CD8-positive, alpha-beta memory T cell (primary cell): ENCODE measurements at regions not wholly inside any gene's neighbourhood (a gene's known extent, or its start where the extent isn't known, plus 50 kb on each side); places are given as distances from the start of the nearest gene placed in this dataset.
"Not testable (repeated sequence)": the region's sequence is repeated elsewhere in the genome, so short reads cannot be mapped to it uniquely, and the experiment has no call there.

Experiments used
- CTCF ChIA-PET: fragments of 350-600 bp; sonication (Branson Sonifier 250); formaldehyde crosslinking; loops from one replicate; lab custom pipeline; 2021; ENCODE audit warnings: antibody characterized with exemption; lab: Charles Lee
- POLR2A ChIA-PET: fragments of 350-600 bp; sonication (Branson Sonifier 250); formaldehyde crosslinking; loops from one replicate; lab custom pipeline; 2021; ENCODE audit warnings: antibody characterized with exemption; lab: Charles Lee
- DNase-seq, 5 donors: peaks; one replicate each; pipeline versions ENCODE4 v3.0.0 to v3.0.0-alpha.2; 2020 to 2022; ENCODE audit warnings: mixed read lengths in 1 of 5
- H3K27ac ChIP-seq: one replicate; pipeline ENCODE4 v1.7.0; 2013; ENCODE audit warnings: low read depth, mild to moderate bottlenecking, low read length, moderate library complexity
- H3K27me3 ChIP-seq: 2 replicates; pipeline ENCODE4 v1.7.0; 2013; ENCODE audit warnings: low read length, mild to moderate bottlenecking; ENCODE audit not compliant: insufficient read depth, poor library complexity, severe bottlenecking
- H3K36me3 ChIP-seq: 2 replicates; pipeline ENCODE4 v1.7.0; 2013; ENCODE audit warnings: mild to moderate bottlenecking, low read length, moderate library complexity; ENCODE audit not compliant: insufficient read depth
- H3K4me1 ChIP-seq: 2 replicates; pipeline ENCODE4 v1.7.0; 2013; ENCODE audit warnings: mild to moderate bottlenecking, low read length, moderate library complexity; ENCODE audit not compliant: insufficient read depth
- H3K4me3 ChIP-seq: 2 replicates; pipeline ENCODE4 v1.7.0; 2013; ENCODE audit warnings: mild to moderate bottlenecking, low read length
- H3K9me3 ChIP-seq: 2 replicates; pipeline ENCODE4 v1.7.0; 2013; ENCODE audit warnings: mild to moderate bottlenecking, low read length
- H3K27ac Mint-ChIP-seq, 8 donors: one replicate each; pipeline ENCODE4 v1.8.0; 2020 to 2021; ENCODE audit warnings: mixed read lengths in 8 of 8, mild to moderate bottlenecking in 6 of 8, inconsistent platforms in 3 of 8, moderate library complexity in 3 of 8
- H3K27me3 Mint-ChIP-seq, 2 donors: one replicate each; pipeline ENCODE4 v1.8.0; 2020 to 2021; ENCODE audit warnings: mixed read lengths in 2 of 2, mild to moderate bottlenecking in 1 of 2, moderate library complexity in 1 of 2
- H3K36me3 Mint-ChIP-seq, 3 donors: one replicate each; pipeline ENCODE4 v1.8.0; 2020 to 2021; ENCODE audit warnings: mixed read lengths in 3 of 3, inconsistent platforms in 1 of 3, mild to moderate bottlenecking in 1 of 3
- H3K4me1 Mint-ChIP-seq, 3 donors: one replicate each; pipeline ENCODE4 v1.8.0; 2020 to 2021; ENCODE audit warnings: mixed read lengths in 3 of 3, inconsistent platforms in 1 of 3, mild to moderate bottlenecking in 1 of 3
- H3K4me3 Mint-ChIP-seq, 7 donors: one replicate each; pipeline ENCODE4 v1.8.0; 2020 to 2021; ENCODE audit warnings: mixed read lengths in 7 of 7, mild to moderate bottlenecking in 6 of 7, moderate library complexity in 4 of 7, inconsistent platforms in 2 of 7
- H3K9me3 Mint-ChIP-seq, 5 donors: one replicate each; pipeline ENCODE4 v1.8.0; 2020 to 2022; ENCODE audit warnings: mixed read lengths in 5 of 5, mild to moderate bottlenecking in 3 of 5, moderate library complexity in 2 of 5, inconsistent platforms in 1 of 5

- no peak overlapping the region for H3K4me3 ChIP-seq
- H3K27ac ChIP-seq, result no peak overlapping the region
- H3K9me3 Mint-ChIP-seq, result no peaks in the 10 kb centered on the region
- H3K4me1 ChIP-seq, result no peaks in the 10 kb centered on the region
- H3K9me3 ChIP-seq, result no peaks in the 10 kb centered on the region
- H3K27ac Mint-ChIP-seq, result no peak overlapping the region
- DNase-seq, result no peak
- no peaks in the 10 kb centered on the region for H3K4me1 Mint-ChIP-seq
- no peaks in the 10 kb centered on the region for H3K36me3 Mint-ChIP-seq
- H3K36me3 ChIP-seq, result no peaks in the 10 kb centered on the region
- H3K4me3 Mint-ChIP-seq, result no peak overlapping the region
- no peaks in the 10 kb centered on the region for H3K27me3 ChIP-seq
- H3K27me3 Mint-ChIP-seq, result no peaks in the 10 kb centered on the region
- POLR2A ChIA-PET, result no interaction called here
- CTCF ChIA-PET, result no interaction called here
Observed at GRCh38 chr5:98187945-98188344, 585.5 kb upstream of the RGMB start.

DNA sequence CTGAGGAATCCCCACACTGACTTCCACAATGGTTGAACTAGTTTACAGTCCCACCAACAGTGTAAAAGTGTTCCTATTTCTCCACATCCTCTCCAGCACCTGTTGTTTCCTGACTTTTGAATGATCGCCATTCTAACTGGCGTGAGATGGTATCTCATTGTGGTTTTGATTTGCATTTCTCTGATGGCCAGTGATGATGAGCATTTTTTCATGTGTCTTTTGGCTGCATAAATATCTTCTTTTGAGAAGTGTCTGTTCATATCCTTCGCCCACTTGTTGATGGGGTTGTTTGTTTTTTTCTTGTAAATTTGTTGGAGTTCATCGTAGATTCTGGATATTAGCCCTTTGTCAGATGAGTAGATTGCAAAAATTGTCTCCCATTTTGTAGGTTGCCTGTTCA, 583.1 kb upstream of the RGMB start:
- H3K4me1 ChIP-seq, H3K36me3 ChIP-seq, H3K4me1 Mint-ChIP-seq, H3K4me3 Mint-ChIP-seq, H3K9me3 ChIP-seq, H3K36me3 Mint-ChIP-seq, CTCF ChIA-PET, H3K27ac Mint-ChIP-seq, H3K27ac ChIP-seq, H3K9me3 Mint-ChIP-seq, H3K27me3 Mint-ChIP-seq, H3K27me3 ChIP-seq, H3K4me3 ChIP-seq, POLR2A ChIA-PET, DNase-seq: not testable (repeated sequence)

DNA sequence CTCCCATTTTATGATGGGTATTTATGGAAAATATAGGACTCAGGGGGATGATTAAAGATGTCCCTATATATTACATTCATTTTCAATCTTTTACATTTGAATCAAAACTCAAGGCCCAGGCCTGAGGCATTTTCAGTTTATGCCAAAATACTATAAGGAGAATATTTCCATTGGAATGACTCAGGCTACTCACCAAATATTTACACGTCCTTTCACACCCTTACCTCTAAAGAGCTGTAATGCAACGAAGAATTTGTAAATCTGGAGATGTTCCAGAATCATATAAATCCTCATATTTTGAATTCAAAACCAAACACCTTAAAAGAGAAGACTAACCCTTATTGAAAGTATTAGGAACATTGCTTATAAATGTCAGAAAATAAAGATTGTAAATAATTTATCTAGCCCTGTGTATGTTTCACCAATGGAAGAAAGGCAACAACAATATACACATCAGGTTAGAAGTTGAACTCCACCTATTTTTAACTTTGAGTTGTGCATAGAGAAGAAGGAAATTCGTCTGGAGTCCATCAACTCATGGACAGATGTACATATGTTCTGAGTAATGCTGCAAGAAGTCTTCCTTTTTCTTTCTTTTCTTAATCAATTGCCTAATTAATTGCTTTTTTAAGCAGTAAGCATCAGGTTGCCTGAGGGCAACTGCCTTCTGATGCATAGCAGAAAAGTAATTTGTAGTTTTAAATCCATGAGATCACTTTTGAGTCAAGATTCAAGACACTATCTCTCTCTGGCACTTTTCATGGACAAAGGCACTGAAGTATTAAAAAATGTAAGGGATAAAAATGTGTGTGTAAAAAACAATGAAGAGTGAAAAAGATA, 579.3 kb upstream of the RGMB start:
- Mint-ChIP-seq H3K9me3 (no peaks in the 10 kb centered on the region), H3K4me3 (no peak overlapping the region), H3K4me1 (no peaks in the 10 kb centered on the region), H3K27ac (no peak overlapping the region), H3K36me3 (no peaks in the 10 kb centered on the region), H3K27me3 (no peaks in the 10 kb centered on the region)
- Histone ChIP-seq H3K27ac (no peak overlapping the region), H3K4me1 (no peaks in the 10 kb centered on the region), H3K9me3 (no peaks in the 10 kb centered on the region), H3K4me3 (no peak overlapping the region), H3K27me3 (no peaks in the 10 kb centered on the region), H3K36me3 (no peaks in the 10 kb centered on the region)
- ChIA-PET CTCF (no interaction called here), POLR2A (no interaction called here)
- DNase-seq, result no peak

DNA sequence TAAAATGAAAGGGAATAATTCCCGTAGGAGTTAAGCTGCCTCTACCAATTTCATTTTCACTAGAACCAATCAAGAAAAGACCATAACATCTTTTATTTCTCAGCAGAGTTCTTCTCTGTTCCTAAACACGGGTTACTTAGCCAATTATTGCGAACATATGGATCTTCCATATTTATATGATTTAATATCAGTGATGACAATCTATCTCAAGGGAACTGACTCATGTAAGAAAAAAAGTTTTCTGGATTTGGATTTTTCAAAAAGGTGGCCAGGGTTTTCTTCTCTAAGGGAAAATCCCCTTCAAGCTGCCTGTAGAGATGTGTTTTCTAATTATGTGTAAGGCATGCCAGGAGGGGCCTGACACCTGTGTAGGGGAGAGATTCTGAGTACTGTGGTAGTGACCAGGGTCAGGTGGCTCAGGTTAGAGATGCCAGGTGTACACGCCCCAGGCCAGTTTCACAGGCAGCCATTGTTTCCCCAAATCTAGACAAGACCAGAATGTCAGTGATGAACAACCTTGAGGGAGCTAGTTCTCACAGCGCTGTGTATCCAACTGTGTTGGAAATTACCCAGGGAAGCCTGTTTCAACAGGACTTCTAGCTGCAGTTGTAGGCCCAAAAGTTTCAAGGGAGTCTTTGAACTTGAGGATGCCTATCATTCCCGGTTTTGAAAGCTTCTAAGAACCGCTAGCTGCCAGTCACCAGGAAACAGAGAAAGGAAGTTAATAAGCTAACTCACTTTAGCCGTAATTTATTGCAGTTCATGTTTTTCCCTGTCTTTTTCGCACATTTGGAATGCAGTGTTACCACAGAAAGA, 572.5 kb upstream of the RGMB start:
- ChIA-PET POLR2A (no interaction called here), CTCF (no interaction called here)
- Mint-ChIP-seq H3K36me3 (no peaks in the 10 kb centered on the region), H3K4me1 (no peaks in the 10 kb centered on the region), H3K4me3 (no peak overlapping the region), H3K27me3 (no peaks in the 10 kb centered on the region), H3K9me3 (peaks cover 0 to 5% (median 0%) of the 10 kb centered on the region in 5 donors), H3K27ac (no peak overlapping the region)
- DNase-seq, result no peak
- no peaks in the 10 kb centered on the region for H3K9me3 ChIP-seq
- no peaks in the 10 kb centered on the region for H3K27me3 ChIP-seq
- H3K36me3 ChIP-seq, result no peaks in the 10 kb centered on the region
- H3K27ac ChIP-seq, result no peak overlapping the region
- H3K4me3 ChIP-seq, result no peak overlapping the region
- no peaks in the 10 kb centered on the region for H3K4me1 ChIP-seq

GRCh38 chr5:98204798-98205197, 568.7 kb upstream of the RGMB start:
- ChIA-PET POLR2A (no interaction called here), CTCF (no interaction called here)
- Histone ChIP-seq H3K27me3 (no peaks in the 10 kb centered on the region), H3K4me1 (no peaks in the 10 kb centered on the region), H3K4me3 (no peak overlapping the region), H3K9me3 (no peaks in the 10 kb centered on the region), H3K36me3 (no peaks in the 10 kb centered on the region), H3K27ac (no peak overlapping the region)
- H3K4me1 Mint-ChIP-seq, result no peaks in the 10 kb centered on the region
- H3K27me3 Mint-ChIP-seq, result no peaks in the 10 kb centered on the region
- peaks cover 0 to 5% (median 0%) of the 10 kb centered on the region in 5 donors for H3K9me3 Mint-ChIP-seq
- no peak overlapping the region for H3K4me3 Mint-ChIP-seq
- no peak for DNase-seq
- no peak overlapping the region for H3K27ac Mint-ChIP-seq
- no peaks in the 10 kb centered on the region for H3K36me3 Mint-ChIP-seq

DNA sequence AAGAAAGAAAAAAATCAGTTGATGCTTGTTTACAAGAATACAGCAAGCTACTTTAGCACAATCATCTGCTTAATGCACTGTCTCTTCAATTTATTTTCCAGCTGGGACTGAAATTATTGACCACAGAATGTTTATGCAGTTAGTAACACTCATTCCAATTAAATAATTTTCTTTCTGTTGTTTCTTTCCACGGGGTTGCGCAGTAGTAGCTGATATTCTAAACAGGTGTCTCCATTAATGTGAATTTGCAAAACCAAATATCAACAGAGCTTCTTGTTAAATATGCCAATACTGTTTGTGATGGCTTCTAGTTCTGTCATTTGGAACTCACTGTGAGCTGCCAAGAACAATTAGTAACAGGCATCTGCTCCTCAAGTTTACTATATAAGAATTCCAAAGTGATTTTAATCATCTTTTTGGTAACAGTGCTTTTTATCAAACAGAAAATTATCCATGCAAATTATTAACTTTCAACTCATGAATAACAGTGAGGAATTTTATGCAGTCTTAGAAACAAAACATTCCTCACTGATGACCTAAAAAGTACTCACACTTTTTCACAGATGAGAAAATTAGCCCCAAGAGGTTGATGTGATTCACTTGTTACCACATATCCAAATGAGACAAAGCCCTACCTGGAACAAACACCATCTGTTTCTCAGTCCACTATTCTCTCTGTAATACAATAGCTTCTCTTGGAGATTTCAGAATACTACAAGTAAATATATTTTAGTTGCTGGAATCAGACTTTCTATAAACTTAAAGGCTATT, 567.6 kb upstream of the RGMB start:
- Mint-ChIP-seq H3K36me3 (no peaks in the 10 kb centered on the region), H3K9me3 (peaks cover 0 to 5% (median 0%) of the 10 kb centered on the region in 5 donors)

DNA sequence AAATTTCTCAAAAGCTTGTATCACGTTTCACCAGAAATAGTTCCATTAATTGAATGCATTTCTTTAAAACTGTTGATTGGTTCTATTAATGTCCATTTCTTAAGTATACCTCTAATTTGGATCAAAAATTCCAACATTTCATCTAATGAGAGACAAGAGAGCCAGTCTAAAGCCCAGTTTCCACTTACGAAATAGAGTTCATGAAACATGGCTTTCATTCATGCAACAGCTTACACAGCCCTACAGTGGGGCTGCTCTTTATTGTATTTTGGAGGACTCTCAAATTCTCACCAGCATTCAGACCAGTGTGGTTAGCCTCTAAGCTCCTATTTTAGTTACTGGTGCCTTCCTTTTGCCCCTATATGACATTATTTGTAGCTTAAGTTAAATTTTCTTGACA, 566.9 kb upstream of the RGMB start:
- Mint-ChIP-seq H3K27me3 (no peaks in the 10 kb centered on the region), H3K36me3 (no peaks in the 10 kb centered on the region), H3K27ac (no peak overlapping the region), H3K4me1 (no peaks in the 10 kb centered on the region), H3K4me3 (no peak overlapping the region), H3K9me3 (peaks cover 0 to 5% (median 0%) of the 10 kb centered on the region in 5 donors)
- no peak overlapping the region for H3K4me3 ChIP-seq
- DNase-seq, result no peak
- CTCF ChIA-PET, result no interaction called here
- H3K36me3 ChIP-seq, result no peaks in the 10 kb centered on the region
- POLR2A ChIA-PET, result no interaction called here
- no peaks in the 10 kb centered on the region for H3K4me1 ChIP-seq
- H3K9me3 ChIP-seq, result no peaks in the 10 kb centered on the region
- no peak overlapping the region for H3K27ac ChIP-seq
- no peaks in the 10 kb centered on the region for H3K27me3 ChIP-seq

More for the DNA sequence above, 567.6 kb upstream of the RGMB start:
- DNase-seq, result no peak
- Histone ChIP-seq H3K36me3 (no peaks in the 10 kb centered on the region), H3K9me3 (no peaks in the 10 kb centered on the region), H3K27ac (no peak overlapping the region), H3K4me3 (no peak overlapping the region), H3K4me1 (no peaks in the 10 kb centered on the region), H3K27me3 (no peaks in the 10 kb centered on the region)
- Mint-ChIP-seq H3K27me3 (no peaks in the 10 kb centered on the region), H3K27ac (no peak overlapping the region), H3K4me1 (no peaks in the 10 kb centered on the region), H3K4me3 (no peak overlapping the region)
- ChIA-PET CTCF (no interaction called here), POLR2A (no interaction called here)

GRCh38 chr5:98209418-98209817, 564.0 kb upstream of the RGMB start:
- H3K36me3 Mint-ChIP-seq, result no peaks in the 10 kb centered on the region
- Histone ChIP-seq H3K4me1 (no peaks in the 10 kb centered on the region), H3K36me3 (no peaks in the 10 kb centered on the region), H3K27me3 (no peaks in the 10 kb centered on the region), H3K27ac (no peak overlapping the region), H3K9me3 (no peaks in the 10 kb centered on the region), H3K4me3 (no peak overlapping the region)
- H3K4me1 Mint-ChIP-seq, result no peaks in the 10 kb centered on the region
- ChIA-PET POLR2A (no interaction called here), CTCF (no interaction called here)
- H3K27me3 Mint-ChIP-seq, result no peaks in the 10 kb centered on the region
- peaks cover 0 to under 1% (median 0%) of the 10 kb centered on the region in 5 donors for H3K9me3 Mint-ChIP-seq
- H3K27ac Mint-ChIP-seq, result no peak overlapping the region
- H3K4me3 Mint-ChIP-seq, result no peak overlapping the region
- no peak for DNase-seq
